ENCODE measurements at regions not wholly inside any gene's neighbourhood (a gene's known extent, or its start where the extent isn't known, plus 50 kb on each side); places are given as distances from the start of the nearest gene placed in this dataset.
"Not testable (repeated sequence)": the region's sequence is repeated elsewhere in the genome, so short reads cannot be mapped to it uniquely, and the experiment has no call there.

DNA sequence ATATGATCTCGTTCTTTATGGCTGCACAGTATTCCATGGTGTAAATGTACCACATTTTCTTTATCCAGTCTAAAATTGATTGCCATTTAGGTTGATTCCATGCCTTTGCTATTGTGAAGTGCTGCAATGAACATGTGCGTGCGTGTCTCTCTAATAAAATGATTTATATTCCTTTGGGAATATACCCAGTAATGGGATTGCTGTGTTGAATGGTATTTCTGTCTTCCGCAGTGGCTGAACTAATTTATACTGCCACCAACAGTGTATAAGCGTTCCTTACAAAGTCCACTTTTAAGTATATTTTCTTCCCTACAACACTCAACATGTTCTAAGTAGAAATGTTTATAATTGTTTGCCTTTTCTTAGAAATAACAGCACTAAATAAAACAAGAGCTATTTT, 521.9 kb downstream of the DTWD2 start:
- no peak for DNase-seq

DNA sequence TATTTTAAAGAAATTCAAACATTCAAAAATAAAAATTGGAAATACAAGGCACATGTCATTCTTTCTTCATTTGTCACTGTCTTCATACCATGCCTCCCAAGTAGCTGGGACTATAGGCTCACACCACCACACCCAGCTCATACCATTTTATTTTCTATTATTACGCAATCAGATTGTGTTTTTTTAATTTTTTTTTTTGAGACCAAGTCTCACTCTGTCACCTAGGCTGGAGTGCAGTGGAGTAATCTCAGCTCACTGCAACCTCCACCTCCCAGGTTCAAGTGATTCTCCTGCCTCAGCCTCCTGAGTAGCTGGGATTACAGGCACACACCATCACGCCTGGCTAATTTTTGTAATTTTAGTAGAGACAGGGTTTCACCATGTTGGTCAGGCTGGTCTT, 526.1 kb downstream of the DTWD2 start:
- DNase-seq: not testable (repeated sequence)

DNA sequence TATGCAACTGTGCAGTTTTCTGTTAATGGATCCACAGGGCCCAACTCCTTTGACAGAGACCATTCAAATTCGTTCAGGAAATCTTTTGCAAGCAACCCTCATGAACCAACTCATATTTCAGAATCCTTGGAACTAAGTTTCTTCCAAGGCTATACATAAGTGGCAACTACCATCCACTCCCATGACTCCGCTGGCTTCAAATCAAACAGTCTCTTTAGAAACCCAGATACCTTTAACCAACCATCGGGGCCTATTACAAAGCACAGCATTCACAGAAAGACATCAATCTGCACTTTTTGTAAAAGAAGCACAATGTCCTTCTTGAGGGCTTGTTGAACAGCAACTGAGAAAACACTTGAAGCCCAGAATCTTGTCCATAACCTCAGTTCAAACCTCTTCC, 526.9 kb downstream of the DTWD2 start:
- no peak for DNase-seq

DNA sequence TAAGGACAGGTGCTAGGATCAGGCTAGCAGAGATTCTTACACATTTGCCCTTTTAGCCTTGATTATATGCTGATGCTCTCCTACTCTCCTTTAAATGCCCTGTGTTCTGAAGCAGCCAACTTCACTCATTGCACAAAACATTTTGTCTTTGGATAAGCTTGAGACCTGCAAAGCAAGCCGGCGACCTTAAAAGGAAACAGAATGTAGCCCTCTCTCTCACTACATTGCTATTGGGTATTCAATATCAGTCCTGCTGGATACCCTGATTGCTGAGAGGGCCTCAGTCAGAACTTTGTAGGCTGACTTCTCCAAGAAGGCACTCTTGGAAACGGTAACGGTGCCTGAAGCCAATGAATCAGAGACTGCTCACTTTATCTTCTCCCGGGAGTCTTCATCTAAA, 528.9 kb downstream of the DTWD2 start:
- DNase-seq: no peak

DNA sequence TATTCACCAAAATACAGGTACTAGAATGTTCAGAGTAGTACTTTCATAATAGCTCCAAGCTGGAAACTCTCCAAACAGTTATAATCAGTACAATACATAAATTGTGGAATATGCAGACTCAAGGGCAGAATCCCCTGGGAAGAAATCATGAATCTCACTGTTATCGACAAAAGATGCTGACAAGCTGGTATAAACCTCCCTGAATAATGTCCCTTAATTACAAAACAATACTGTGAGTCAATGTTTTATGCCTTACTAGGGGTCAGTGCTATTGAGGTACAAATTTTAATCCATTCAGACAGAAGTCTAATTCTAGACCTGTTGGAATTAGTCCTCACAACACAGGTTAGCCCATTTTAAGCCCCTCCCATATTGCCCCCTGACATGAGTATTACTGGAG, 532.3 kb downstream of the DTWD2 start:
- DNase-seq: no peak

DNA sequence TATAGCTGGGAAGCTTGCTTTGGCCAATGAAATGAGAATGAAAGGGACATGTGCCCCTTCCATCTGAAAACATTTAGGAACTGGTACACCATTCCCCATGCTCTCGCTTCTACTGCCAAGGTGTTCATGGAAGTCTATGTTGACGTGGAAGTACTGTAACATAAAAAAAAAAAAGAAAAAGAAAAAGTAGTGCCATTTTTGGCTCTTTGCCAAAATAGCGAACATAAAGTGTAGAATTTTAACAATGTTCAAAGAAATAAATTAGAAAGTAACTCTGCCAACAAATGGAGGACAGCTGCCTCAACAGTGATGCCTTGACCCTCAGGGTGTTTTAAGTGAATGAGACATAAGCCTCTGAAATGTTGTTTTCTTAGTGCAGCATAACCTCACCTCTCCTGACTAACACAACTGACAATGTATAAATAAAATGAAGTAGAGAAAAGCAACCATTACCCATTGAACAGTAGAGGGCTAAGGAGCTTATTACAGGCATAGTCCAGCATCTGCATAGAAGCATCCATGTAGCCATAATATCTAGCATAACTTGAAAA, 536.6 kb downstream of the DTWD2 start:
- DNase-seq: no peak

DNA sequence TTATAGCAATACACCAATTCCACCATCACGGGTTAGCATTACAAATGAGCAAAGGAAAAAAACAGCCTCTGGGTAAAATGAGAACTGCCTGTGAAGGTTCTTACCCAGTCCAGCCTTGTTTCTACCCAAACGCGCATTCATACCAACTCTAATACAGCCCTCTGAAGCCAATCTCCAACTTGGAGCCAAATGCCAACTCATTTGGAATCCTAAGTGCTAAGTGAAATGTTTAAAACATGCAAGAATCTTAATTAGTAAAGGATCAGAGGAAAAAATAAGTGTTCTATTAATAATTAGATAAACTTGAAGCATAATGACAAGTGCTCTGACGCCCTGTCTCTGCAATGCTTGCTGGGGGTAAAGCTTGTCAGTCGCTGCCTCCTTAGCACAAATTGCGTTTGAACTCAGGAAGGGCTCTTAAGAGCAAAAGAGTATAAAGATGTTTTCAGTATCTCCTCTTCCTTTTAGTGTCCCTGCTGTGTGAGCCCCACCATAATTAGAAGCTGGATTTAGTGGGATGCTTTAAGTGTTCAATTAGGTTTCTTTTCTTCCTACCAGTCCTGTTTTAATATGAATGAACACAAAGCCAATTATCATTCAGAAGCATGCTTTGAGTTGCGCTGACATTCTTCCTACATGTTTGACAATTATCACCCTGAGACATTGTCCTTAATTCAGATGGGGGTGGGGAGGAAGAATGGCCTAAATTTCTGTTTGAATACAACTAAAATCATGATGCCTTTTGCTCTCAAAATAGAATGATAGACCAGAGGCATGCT, 537.6 kb downstream of the DTWD2 start:
- DNase-seq: no peak

DNA sequence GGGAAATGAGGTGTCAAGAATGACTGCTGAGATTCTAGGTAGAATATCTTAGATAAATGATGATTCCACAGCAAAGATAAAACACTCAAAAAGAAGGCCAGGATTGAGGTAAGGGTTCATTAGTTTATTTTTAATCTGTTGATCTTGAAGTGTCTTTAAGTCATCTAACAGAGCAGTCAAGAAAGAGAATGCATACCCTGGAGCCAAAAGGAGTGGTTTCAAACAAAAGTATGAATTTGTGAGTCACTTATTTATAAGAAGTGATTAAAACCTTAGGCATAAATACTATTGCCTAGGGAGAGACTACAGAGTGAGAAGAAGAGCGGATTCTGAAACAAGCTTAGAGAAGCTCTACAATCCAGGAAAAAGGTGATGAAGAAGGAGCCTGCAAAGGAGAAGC, 541.0 kb downstream of the DTWD2 start:
- DNase-seq: no peak

DNA sequence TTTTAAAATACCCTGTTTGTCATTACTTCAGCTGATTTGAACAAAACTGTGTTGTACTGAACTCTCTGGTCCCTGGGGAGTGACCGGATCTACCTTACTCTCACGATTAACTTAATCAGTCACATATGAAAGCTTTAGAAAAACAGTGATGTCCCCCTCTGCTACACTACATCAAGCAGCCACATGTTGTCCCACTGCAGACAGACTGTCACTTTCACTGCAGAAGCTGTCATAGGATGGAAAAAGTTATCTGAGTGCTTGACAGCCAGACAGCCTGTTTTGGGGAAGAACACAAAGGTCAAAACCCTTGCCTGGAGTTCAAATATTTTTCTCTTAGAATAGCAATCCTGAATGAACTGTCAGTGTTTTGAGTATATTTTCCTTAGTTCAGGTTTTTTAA, 546.4 kb downstream of the DTWD2 start:
- DNase-seq: no peak

DNA sequence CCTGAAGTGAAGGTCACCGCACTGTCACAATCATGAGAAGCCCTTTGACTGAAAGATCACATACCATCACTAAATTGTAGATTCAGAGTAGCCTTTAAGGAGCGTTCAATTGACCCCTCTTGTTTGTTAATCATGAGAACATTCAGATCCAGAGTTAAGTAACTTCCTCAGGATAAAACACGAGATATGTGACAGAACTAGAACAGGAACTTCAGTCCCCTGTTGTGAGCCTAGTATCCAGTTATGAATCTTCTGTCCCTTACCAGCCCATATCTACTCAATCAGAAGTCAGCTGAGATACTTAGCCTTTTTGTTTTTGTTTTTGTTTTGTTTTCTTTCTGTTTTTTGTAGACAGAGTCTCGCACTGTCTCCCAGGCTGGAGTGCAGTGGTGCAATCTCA, 547.3 kb downstream of the DTWD2 start:
- DNase-seq: no peak

DNA sequence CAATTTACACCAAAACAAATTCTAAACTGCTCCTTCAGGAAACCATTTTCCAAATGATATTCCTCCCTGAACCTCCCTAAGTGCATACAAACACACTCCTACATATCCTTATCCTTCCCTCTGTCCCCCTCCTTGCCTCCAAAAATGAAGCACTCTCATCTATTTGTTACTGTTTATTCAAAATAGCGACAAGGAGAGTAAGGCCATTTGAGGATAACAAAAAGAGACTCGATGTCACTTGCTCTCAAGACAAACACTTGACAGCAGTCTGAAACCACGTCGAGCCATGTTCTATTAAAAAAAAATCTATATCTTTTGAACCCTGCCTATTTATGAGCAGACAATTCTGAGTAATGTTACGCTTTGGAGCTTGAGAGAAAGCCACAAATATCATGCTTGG, 547.9 kb downstream of the DTWD2 start:
- no peak for DNase-seq

DNA sequence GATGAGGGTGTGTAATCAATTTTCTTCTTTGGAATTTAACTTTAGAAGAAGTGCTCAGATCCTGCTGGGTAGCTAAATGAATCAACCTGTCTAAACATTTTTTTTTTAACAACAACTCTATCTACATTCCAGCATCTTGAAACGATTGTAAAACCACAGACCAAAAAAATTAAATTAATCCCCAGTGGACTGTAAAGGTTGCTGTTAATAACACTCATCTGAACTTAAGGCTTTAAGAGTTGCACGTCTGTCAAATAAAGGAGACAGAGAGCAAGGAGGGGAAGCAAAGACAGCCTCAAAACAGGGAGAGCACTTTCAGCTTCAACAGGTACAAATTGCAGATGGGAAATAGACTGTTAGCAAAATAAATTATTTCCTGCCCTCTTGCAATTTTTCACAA, 548.5 kb downstream of the DTWD2 start:
- DNase-seq: no peak

DNA sequence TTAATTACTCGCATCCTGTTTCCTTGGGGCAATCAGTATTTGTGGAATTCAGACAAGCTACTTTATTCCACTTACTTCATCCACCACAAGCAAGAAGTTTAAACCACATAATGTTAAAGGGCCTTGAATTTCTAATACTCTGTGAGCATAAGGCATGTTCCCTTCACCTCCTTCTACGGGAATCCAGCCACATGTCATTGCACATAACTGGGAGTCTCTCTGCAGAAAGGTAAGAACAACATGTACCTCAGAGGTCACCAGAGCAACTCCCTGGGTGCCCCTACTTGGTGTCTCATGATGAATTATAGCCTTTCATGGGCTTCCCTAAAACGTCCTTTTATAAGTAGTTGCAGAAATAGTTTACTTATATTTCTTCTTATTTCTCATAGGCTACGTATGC, 553.2 kb downstream of the DTWD2 start:
- no peak for DNase-seq

DNA sequence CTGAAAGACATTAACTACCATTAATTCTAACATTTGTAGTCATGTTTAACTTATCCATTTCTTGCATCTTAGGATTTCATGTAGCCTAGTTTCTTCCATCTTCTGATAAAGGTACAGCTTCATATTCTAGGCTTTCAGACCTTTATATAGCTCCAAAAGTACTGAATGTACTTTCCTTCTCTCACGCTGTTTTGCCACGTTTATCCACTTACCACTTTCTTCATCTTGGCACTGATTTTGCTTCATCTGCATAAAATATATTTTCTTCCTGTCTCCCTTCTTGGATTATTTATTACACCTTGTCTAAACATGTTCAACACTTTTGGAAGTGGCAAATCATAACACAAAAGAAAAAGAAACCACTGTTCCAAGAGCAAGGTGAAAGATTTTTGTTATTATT, 553.8 kb downstream of the DTWD2 start:
- DNase-seq: no peak

DNA sequence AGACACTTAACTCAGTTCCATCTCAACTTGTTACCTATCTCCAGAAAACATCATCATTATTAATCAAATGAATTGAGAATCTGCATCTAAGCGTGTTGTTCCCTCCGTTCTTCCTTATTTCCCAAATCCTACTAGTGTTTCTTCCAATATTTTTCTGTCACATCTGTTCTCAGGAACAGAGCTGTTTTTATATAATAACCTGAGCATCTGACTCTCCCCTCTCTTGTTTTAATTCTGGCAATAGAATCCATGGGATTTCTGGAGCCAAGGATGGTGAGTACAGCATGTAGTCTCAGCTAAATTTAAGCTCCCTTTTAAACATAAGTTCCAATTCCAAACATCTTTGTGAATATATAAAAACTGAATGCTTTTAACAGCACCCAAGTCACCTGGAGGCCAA, 558.3 kb downstream of the DTWD2 start:
- no peak for DNase-seq

DNA sequence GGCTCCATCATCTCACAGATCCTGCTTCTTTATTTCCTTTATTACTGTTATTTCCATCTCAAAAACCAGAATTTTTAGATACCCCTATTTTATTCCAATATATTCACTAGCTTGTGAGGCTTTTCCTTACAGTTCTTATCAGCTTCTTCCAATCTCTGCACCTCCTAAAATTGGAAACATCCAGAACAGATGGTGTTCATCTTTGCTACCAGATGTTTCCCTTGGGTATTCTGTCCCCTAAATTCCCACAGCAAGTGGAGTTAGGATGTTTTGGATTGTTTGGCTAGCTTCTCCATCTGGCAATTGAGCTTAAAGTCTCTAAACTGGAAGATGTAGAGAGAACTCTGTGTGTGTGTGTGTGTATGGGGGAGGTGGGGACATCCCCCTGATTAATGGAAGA, 580.4 kb downstream of the DTWD2 start:
- no peak for DNase-seq

DNA sequence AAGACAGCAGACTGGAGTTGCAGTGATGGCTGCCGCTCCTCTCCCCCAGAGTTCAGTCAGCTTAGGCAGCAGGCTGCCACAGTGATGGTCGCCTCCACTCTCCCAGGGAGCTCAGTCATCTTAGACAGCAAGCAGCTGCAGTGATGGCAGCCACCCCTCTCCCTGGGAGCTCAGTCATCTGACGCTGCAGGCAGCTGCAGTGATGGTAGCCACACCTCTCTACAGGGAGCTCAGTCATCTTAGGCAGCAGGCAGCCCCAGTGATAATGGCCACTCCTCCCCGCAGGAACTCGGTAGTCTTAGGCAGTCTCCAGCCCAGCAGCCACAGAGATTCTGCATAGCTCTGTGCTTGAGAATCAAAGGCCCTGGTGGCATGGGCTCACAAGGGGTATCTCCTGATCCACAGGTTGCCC, 582.7 kb downstream of the DTWD2 start:
- no peak for DNase-seq

DNA sequence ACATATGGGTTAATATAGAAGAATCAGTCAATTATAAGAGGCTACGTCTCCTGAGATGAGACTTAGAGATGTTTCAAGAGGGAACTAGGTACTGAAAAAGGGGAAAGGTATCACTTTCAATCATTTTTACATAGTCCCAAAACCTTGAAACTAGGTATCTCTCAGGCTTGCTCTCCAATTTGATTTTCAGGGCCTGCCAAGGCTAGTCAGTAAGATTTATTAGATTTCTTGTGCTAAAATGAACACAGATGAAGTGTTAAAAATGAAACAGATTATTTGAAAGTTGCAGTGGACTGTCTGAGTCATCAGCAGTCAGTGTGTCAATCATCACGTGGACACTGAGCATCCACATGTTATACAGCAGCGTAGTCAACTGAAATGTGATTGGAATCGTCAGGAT, 591.1 kb downstream of the DTWD2 start:
- no peak for DNase-seq

DNA sequence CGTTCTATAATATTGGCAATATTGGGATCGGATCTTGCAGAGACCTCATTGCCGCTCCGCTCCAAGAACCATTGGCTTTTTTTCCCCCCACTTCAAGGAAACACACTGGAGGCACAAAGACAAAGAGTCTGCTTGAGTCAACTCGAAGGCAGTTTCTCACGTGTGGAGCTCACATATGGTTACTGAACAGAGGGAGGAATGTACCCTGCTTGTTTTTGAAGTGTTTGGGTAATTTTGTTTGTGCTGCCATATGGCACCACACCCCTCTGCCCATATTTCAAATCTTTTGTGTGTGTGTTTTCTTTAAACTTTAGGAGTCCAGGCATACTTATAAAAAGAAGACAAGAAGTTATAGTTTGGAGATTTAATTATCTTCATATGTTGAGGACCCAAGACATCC, 595.9 kb downstream of the DTWD2 start:
- DNase-seq: no peak

DNA sequence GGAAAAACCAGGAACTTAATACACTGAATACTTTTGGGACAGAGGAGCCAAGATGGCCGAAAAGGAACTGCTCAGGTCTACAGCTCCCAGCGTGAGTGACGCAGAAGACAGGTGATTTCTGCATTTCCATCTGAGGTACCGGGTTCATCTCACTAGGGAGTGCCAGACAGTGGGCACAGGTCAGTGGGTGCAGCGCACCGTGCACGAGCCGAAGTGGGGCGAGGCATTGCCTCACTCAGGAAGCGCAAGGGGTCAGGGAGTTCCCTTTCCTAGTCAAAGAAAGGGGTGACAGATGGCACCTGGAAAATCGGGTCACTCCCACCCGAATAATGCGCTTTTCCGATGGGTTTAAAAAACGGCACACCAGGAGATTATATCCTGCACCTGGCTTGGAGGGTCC, 605.4 kb downstream of the DTWD2 start:
- DNase-seq: not testable (repeated sequence)

DNA sequence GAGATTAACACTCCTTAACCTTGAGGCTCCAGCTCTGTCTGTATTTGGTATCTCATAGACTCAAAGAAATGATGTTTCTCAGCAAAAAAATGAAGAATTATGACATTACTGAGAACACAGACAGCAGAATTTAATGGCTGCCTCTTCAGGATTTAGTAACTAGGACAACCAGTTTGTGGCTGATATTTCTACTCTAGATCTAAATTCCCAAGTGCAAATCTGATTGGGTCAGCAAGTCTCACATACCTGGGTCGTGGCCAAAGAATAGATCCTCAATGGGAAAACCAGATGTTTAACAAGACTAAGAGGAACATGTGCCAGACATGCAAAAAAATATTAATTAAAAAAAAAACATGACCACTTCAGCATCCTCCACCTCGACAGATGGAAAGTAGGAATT, 608.9 kb downstream of the DTWD2 start:
- no peak for DNase-seq

DNA sequence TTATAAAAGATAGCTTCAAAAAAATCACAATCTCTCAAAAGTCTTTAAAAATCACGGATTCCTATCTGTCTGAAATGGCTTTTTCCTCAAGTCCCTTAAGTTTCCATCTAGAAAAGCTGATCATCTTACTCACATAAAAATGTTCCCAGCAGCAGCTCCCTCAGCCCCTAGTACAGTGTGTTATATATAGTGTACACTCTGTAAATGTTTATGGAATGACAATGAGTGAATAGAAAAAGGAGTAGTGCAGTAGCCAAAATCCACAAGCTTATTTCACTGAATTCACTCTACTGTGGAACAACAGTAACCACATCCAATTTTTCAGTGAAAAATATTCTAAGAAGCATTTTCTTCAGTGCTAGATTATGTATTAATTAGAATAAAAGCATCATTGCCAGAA, 609.4 kb downstream of the DTWD2 start:
- no peak for DNase-seq

DNA sequence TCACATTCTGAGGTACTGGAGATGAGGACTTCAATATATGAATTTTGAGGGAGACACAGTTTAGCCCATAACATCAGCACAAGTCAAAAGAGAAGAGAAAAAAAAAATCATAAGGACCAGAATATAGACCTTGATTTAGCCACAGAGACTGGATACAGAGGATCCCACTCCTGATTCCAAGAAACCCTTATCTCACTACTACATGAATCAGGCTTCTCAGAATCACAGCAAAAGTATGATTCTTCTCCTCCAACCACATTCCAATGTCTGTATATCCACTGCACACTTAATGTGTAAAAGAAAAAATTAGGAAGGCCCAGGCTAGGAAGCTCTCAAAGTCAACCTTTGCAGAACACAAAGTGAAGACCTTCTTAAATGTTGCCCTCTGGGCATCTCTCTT, 610.9 kb downstream of the DTWD2 start:
- DNase-seq: no peak

DNA sequence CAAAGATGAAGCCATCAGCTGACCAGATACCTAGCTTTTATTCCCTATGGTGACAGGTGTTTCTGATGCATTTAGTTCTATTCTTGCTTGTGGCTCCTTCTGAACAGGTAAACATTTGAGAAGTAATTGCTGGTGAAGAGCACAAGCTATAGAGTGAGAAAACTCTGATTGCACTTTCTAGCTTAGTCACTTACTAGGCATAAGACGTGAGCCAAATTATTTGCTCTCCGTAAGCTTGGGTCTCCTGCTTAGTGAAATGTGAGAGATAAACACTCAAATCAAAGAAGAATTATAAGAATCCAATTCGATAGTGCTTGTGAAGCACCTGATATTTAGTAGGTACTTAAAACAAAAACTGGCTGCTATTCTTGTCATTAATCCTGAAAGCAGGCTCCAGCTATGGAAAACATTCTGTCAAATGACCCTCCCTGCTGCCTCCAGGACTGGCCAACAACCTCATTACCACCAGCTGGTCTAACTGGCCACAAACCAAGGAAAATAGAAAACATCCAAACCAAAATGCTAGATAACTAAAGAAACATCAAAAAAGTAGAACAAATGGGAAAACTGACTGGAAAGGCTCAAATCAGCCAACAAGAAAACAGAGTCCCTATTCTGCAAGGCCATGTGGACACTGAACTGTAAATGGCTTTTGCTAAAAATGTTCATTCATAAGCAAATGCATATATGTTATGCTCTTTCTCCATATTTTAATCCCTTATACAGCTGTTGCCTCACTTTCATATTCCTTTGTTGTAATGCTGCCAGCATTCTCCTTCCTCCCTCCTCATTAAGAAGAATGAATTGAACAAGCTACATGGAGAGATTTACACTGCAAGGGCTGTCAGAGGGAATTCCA, 616.1 kb downstream of the DTWD2 start:
- no peak for DNase-seq
